Fibroblast of lung (primary cell): ENCODE measurements at regions not wholly inside any gene's neighbourhood (a gene's known extent, or its start where the extent isn't known, plus 50 kb on each side); places are given as distances from the start of the nearest gene placed in this dataset.
A peak's percentile ranks its signal among the peaks of the same experiment; 100 is the strongest.

ENCODE experiments used
- DNase-seq, 2 donors: peaks; one replicate each; pipeline versions ENCODE4 v3.0.0 to v3.0.0-alpha.2; 2010; ENCODE audit warnings: low read depth in 2 of 2
- H2AFZ ChIP-seq: 2 replicates; pipeline ENCODE4 v1.5.1; 2012; ENCODE audit warnings: low read length, control low read depth, inconsistent platforms
- H3K27ac ChIP-seq: 2 replicates; pipeline ENCODE4 v1.5.1; 2011; ENCODE audit warnings: low read length, control low read depth; ENCODE audit not compliant: insufficient read depth
- H3K27me3 ChIP-seq: 2 replicates; pipeline ENCODE4 v1.5.1; 2011; ENCODE audit warnings: mild to moderate bottlenecking, low read length; ENCODE audit not compliant: control insufficient read depth, insufficient read depth
- H3K36me3 ChIP-seq: 2 replicates; pipeline ENCODE4 v1.5.1; 2011; ENCODE audit warnings: low read length; ENCODE audit not compliant: control insufficient read depth, insufficient read depth
- H3K4me1 ChIP-seq: 2 replicates; pipeline ENCODE4 v1.5.1; 2011; ENCODE audit warnings: low read length; ENCODE audit not compliant: control insufficient read depth, insufficient read depth; ENCODE audit errors: extremely low read depth
- H3K4me2 ChIP-seq: 2 replicates; pipeline ENCODE4 v1.5.1; 2011; ENCODE audit warnings: low read length, control low read depth; ENCODE audit not compliant: insufficient read depth; ENCODE audit errors: extremely low read depth
- H3K4me3 ChIP-seq, 4 experiments: fragments of 200-600 bp in 1 of 4; sonication (generic) in 1 of 4; replicated peaks in 1 of 4; 2 replicates each; pipeline ENCODE4 v1.5.1; 2011 to 2016; ENCODE audit warnings: low read length in 4 of 4, low read depth in 3 of 4, mild to moderate bottlenecking in 3 of 4, control low read depth in 2 of 4, inconsistent platforms in 1 of 4, mixed read lengths in 1 of 4; ENCODE audit not compliant: insufficient read depth in 1 of 4; ENCODE audit errors: control extremely low read depth in 1 of 4
- H3K79me2 ChIP-seq: 2 replicates; pipeline ENCODE4 v1.5.1; 2012; ENCODE audit warnings: mild to moderate bottlenecking, low read length, inconsistent platforms; ENCODE audit not compliant: control insufficient read depth, insufficient read depth
- H3K9ac ChIP-seq: 2 replicates; pipeline ENCODE4 v1.5.1; 2011; ENCODE audit warnings: mild to moderate bottlenecking, low read length, control low read depth; ENCODE audit not compliant: insufficient read depth
- H3K9me3 ChIP-seq: 2 replicates; pipeline ENCODE4 v1.5.1; 2012; ENCODE audit warnings: low read depth, low read length; ENCODE audit not compliant: control insufficient read depth, insufficient read depth
- H4K20me1 ChIP-seq: 2 replicates; pipeline ENCODE4 v1.5.1; 2011; ENCODE audit warnings: low read length; ENCODE audit not compliant: control insufficient read depth, insufficient read depth; ENCODE audit errors: extremely low read depth
- EZH2 ChIP-seq: IDR thresholded peaks from 2 replicates; pipeline ENCODE4 v1.5.1; 2012; ENCODE audit warnings: low read length, control low read depth, mild to moderate bottlenecking; ENCODE audit errors: missing control alignments
- TF ChIP-seq, protein P1 (sequence below), 2 donors: IDR thresholded peaks in 1 of 2; conservative IDR thresholded peaks in 1 of 2; 1 replicate in 1 of 2; 2 replicates in 1 of 2; pipeline ENCODE4 v1.5.1; 2011 to 2012; ENCODE audit warnings: low read length in 2 of 2, control low read depth in 1 of 2, inconsistent platforms in 1 of 2, low read depth in 1 of 2, mild to moderate bottlenecking in 1 of 2

DNA sequence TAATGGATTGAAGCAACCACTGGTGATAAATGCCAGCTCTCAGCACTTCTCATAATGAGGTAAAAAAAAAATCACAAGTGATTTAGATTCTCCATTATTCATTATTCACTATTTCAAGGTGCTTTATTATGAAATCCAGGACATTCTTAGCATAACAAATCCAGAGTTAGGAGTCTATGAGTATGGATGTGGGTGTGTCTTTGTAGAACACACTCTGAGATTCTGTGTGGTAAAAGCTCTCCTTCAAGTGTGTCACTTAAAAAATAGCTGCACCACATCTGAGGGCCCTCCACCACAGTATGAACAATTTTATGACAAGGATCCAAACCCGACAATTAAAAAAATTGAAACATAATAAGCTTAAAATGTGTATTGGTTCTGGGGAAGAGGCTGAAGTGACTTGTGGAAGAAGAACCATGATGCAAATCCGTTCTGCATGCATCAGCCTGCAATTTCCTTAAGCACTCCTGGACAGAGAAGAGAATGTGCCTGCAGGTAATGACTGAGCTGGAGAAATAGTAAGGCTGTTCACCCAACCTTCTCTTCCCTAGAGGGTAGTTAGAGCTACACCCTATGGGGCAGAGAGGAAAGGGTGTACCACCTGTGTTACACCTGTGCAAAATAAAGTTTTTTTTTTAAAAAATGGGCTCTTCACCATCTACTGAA, 488.5 kb upstream of the MGAT4C start:
- Histone ChIP-seq H3K36me3 (no peaks in the 10 kb centered on the region), H3K9ac (no peak overlapping the region), H3K27me3 (no peaks in the 10 kb centered on the region), H3K27ac (no peak overlapping the region), H3K4me1 (no peaks in the 10 kb centered on the region), H3K4me3 (no peak overlapping the region), H4K20me1 (no peaks in the 10 kb centered on the region), H2AFZ (no peak overlapping the region), H3K4me2 (no peak overlapping the region), H3K9me3 (no peaks in the 10 kb centered on the region), H3K79me2 (no peaks in the 10 kb centered on the region)
- no peak for TF ChIP-seq EZH2
- TF ChIP-seq, protein P1, sequence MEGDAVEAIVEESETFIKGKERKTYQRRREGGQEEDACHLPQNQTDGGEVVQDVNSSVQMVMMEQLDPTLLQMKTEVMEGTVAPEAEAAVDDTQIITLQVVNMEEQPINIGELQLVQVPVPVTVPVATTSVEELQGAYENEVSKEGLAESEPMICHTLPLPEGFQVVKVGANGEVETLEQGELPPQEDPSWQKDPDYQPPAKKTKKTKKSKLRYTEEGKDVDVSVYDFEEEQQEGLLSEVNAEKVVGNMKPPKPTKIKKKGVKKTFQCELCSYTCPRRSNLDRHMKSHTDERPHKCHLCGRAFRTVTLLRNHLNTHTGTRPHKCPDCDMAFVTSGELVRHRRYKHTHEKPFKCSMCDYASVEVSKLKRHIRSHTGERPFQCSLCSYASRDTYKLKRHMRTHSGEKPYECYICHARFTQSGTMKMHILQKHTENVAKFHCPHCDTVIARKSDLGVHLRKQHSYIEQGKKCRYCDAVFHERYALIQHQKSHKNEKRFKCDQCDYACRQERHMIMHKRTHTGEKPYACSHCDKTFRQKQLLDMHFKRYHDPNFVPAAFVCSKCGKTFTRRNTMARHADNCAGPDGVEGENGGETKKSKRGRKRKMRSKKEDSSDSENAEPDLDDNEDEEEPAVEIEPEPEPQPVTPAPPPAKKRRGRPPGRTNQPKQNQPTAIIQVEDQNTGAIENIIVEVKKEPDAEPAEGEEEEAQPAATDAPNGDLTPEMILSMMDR (conservative IDR thresholded peaks at IDR 0.05 in 1 of 2, IDR thresholded peaks at IDR 0.05 in 1 of 2; ENCODE audit: low read depth in 1 of 2, low read length in 2 of 2): no peak
- DNase-seq: no peak

DNA sequence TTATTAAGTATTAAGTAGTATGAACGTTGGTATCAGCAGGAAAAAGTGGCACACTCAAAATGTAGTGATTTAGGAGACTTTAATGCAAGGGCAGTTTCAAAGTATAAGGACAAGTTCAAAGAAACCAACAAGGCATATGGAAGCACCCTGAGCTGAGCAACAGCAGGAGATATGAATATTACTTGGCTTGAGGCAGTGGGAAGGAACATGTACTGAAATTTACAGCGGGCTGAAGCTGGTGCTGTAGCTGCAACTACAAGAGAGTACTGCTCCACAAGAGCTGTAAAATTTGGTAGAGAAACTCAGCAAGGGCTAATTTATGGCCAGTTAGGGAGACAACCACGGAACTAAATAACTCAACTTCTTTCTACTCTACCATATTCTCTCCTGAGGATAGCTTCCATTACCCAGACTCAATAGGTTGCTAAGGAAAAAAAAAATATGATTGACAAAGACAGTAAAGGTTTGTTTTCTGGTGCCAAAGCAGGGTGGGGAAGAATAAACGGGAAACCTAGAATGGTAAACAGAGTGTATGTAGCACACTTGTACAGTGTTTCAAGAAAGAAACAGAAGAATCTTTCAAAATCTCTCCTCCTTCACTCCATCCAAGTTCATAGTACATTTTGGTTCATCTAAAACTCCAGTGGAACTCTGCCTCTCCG, 487.8 kb upstream of the MGAT4C start:
- no peak overlapping the region for H3K4me3 ChIP-seq
- H2AFZ ChIP-seq: no peak overlapping the region
- DNase-seq: no peak
- no peaks in the 10 kb centered on the region for H3K9me3 ChIP-seq
- no peaks in the 10 kb centered on the region for H3K79me2 ChIP-seq
- H3K27ac ChIP-seq: no peak overlapping the region
- no peak for TF ChIP-seq EZH2
- TF ChIP-seq, protein P1 (conservative IDR thresholded peaks at IDR 0.05 in 1 of 2, IDR thresholded peaks at IDR 0.05 in 1 of 2; ENCODE audit: low read depth in 1 of 2, low read length in 2 of 2): no peak
- no peak overlapping the region for H3K9ac ChIP-seq
- H4K20me1 ChIP-seq: no peaks in the 10 kb centered on the region
- no peaks in the 10 kb centered on the region for H3K27me3 ChIP-seq
- no peaks in the 10 kb centered on the region for H3K4me1 ChIP-seq
- no peak overlapping the region for H3K4me2 ChIP-seq
- H3K36me3 ChIP-seq: no peaks in the 10 kb centered on the region

DNA sequence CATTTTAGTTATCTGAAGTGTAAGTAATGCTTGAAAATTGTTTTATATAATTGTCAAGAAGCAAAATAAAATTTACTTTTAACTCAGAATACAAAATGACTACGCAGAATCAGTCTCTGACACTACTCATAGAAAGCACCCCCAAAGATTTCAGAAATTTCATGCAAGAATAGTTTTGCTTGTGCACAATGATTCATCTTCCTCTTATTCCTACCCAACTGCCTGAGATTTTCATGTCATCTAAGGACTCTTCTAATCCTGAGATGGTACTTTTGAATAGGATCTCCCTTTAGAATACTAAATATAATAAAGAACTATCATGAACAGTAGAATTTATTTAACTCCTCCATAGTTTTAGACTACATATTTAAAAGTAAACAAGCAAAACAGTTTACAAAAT, 485.3 kb upstream of the MGAT4C start:
- TF ChIP-seq, protein P1 (conservative IDR thresholded peaks at IDR 0.05 in 1 of 2, IDR thresholded peaks at IDR 0.05 in 1 of 2; ENCODE audit: low read depth in 1 of 2, low read length in 2 of 2): no peak
- TF ChIP-seq EZH2: no peak
- no peaks in the 10 kb centered on the region for H3K79me2 ChIP-seq
- DNase-seq: peak in 1 of 2 donors; percentile 20

More for the DNA sequence above, 485.3 kb upstream of the MGAT4C start:
- Histone ChIP-seq H3K4me3 (no peak overlapping the region), H3K9me3 (no peaks in the 10 kb centered on the region), H3K27me3 (no peaks in the 10 kb centered on the region), H3K4me2 (no peak overlapping the region), H3K9ac (no peak overlapping the region), H4K20me1 (no peaks in the 10 kb centered on the region), H3K4me1 (no peaks in the 10 kb centered on the region), H3K27ac (no peak overlapping the region), H2AFZ (no peak overlapping the region), H3K36me3 (no peaks in the 10 kb centered on the region)
